ENCODE measurements at regions not wholly inside any gene's neighbourhood (a gene's known extent, or its start where the extent isn't known, plus 50 kb on each side); places are given as distances from the start of the nearest gene placed in this dataset.

DNA sequence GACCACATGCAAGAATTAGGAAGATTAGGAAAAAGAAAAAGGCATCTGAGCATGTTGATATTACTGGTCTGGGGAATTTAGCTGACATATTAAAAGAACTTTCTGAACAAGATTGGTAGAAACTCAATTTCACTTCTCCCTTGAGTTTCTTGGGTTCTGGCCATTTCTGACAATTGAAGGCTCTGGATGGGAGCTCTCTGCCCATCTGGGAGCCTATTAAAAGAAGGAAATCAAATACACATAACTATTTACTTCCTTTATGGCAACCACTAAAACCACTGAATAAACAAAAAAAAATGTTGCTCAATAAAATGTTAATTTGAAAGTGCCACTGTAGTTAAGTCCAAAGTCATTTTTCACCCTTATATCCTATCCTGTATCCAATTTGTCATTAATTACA is 216.8 kb upstream of the HNMT start:
- TF ChIP-seq, protein P1, sequence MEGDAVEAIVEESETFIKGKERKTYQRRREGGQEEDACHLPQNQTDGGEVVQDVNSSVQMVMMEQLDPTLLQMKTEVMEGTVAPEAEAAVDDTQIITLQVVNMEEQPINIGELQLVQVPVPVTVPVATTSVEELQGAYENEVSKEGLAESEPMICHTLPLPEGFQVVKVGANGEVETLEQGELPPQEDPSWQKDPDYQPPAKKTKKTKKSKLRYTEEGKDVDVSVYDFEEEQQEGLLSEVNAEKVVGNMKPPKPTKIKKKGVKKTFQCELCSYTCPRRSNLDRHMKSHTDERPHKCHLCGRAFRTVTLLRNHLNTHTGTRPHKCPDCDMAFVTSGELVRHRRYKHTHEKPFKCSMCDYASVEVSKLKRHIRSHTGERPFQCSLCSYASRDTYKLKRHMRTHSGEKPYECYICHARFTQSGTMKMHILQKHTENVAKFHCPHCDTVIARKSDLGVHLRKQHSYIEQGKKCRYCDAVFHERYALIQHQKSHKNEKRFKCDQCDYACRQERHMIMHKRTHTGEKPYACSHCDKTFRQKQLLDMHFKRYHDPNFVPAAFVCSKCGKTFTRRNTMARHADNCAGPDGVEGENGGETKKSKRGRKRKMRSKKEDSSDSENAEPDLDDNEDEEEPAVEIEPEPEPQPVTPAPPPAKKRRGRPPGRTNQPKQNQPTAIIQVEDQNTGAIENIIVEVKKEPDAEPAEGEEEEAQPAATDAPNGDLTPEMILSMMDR (IDR thresholded peaks at IDR 0.05), result no peak
- TF ChIP-seq POLR2A (IDR thresholded peaks at IDR 0.05), result no peak
